ENCODE measurements at regions not wholly inside any gene's neighbourhood (a gene's known extent, or its start where the extent isn't known, plus 50 kb on each side); places are given as distances from the start of the nearest gene placed in this dataset.
"Not testable (repeated sequence)": the region's sequence is repeated elsewhere in the genome, so short reads cannot be mapped to it uniquely, and the experiment has no call there.

- ATAC-seq (no peak), DNase-seq (no peak)
- Mint-ChIP-seq H3K4me3 (no peak overlapping the region), H3K27ac (no peak overlapping the region), H3K9me3 (peaks cover 16% of the 10 kb centered on the region), H3K36me3 (ENCODE audit: low read depth) (no peaks in the 10 kb centered on the region), H3K4me1 (ENCODE audit: low read depth) (no peaks in the 10 kb centered on the region), H3K27me3 (no peaks in the 10 kb centered on the region)
- ChIA-PET POLR2A (no interaction called here), CTCF (interaction anchor here (1.5 kb wide), 1 partner anchor 13 kb away, joined by 4 read pairs; no protein-coding TSS in a partner anchor)
- intact Hi-C loops (cut with micrococcal nuclease) = no loop called here
- no peak for TF ChIP-seq CTCF (IDR thresholded peaks at IDR 0.05)
Measured at GRCh38 chr3:6421666-6422445, 439.1 kb upstream of the GRM7 start.

GRCh38 chr3:6425289-6425820 is 435.6 kb upstream of the GRM7 start:
- no peaks in the 10 kb centered on the region for H3K27me3 Mint-ChIP-seq
- intact Hi-C loops (cut with micrococcal nuclease) = no loop called here
- no peak overlapping the region for H3K4me3 Mint-ChIP-seq
- ATAC-seq = no peak
- TF ChIP-seq CTCF (IDR thresholded peaks at IDR 0.05) = no peak
- POLR2A ChIA-PET = no interaction called here
- H3K36me3 Mint-ChIP-seq (ENCODE audit: low read depth) = no peaks in the 10 kb centered on the region
- DNase-seq = no peak
- H3K27ac Mint-ChIP-seq = no peak overlapping the region
- CTCF ChIA-PET = no interaction called here
- no peaks in the 10 kb centered on the region for H3K4me1 Mint-ChIP-seq (ENCODE audit: low read depth)
- peaks cover 18% of the 10 kb centered on the region for H3K9me3 Mint-ChIP-seq

GRCh38 chr3:6428276-6428675 is 432.6 kb upstream of the GRM7 start:
- DNase-seq; POLR2A ChIA-PET; H3K4me1 Mint-ChIP-seq (ENCODE audit: low read depth); H3K27me3 Mint-ChIP-seq; ATAC-seq; H3K4me3 Mint-ChIP-seq; intact Hi-C loops (cut with micrococcal nuclease); H3K36me3 Mint-ChIP-seq (ENCODE audit: low read depth); H3K27ac Mint-ChIP-seq; CTCF ChIA-PET: not testable (repeated sequence)
- peaks cover 16% of the 10 kb centered on the region for H3K9me3 Mint-ChIP-seq

- intact Hi-C loops (cut with micrococcal nuclease) = no loop called here
- TF ChIP-seq CTCF (IDR thresholded peaks at IDR 0.05) = no peak
- no peaks in the 10 kb centered on the region for H3K36me3 Mint-ChIP-seq (ENCODE audit: low read depth)
- ATAC-seq (no peak), DNase-seq (no peak)
- H3K9me3 Mint-ChIP-seq = peaks cover 5% of the 10 kb centered on the region
- POLR2A ChIA-PET = no interaction called here
- no peaks in the 10 kb centered on the region for H3K4me1 Mint-ChIP-seq (ENCODE audit: low read depth)
- CTCF ChIA-PET = interaction anchor here (1.4 kb wide), 1 partner anchor 15 kb away, joined by 4 read pairs; no protein-coding TSS in a partner anchor
- H3K27me3 Mint-ChIP-seq = no peaks in the 10 kb centered on the region
- H3K27ac Mint-ChIP-seq = no peak overlapping the region
- H3K4me3 Mint-ChIP-seq = no peak overlapping the region
Measured at GRCh38 chr3:6435951-6436350, 425.0 kb upstream of the GRM7 start.

GRCh38 chr3:6437631-6438030 is 423.3 kb upstream of the GRM7 start:
- intact Hi-C loops (cut with micrococcal nuclease) = no loop called here
- no peak overlapping the region for H3K4me3 Mint-ChIP-seq
- no peaks in the 10 kb centered on the region for H3K4me1 Mint-ChIP-seq (ENCODE audit: low read depth)
- H3K27ac Mint-ChIP-seq = no peak overlapping the region
- CTCF ChIA-PET = no interaction called here
- POLR2A ChIA-PET = no interaction called here
- peaks cover 3% of the 10 kb centered on the region for H3K9me3 Mint-ChIP-seq
- no peak for DNase-seq
- no peaks in the 10 kb centered on the region for H3K27me3 Mint-ChIP-seq
- ATAC-seq = no peak
- no peaks in the 10 kb centered on the region for H3K36me3 Mint-ChIP-seq (ENCODE audit: low read depth)
- TF ChIP-seq CTCF (IDR thresholded peaks at IDR 0.05) = no peak
